ENCODE measurements at regions not wholly inside any gene's neighbourhood (a gene's known extent, or its start where the extent isn't known, plus 50 kb on each side); places are given as distances from the start of the nearest gene placed in this dataset.

GRCh38 chr2:209002054-209002453, 421.8 kb upstream of the MAP2 start:
- ChIA-PET POLR2A (ENCODE audit: partially characterized antibody) (no interaction called here), CTCF (ENCODE audit: partially characterized antibody) (interaction anchor here (0.8 kb wide), 1 partner anchor 21 kb away, joined by 3 read pairs; no protein-coding TSS in a partner anchor)
- no peak overlapping the region for H3K23ac ChIP-seq (ENCODE audit: insufficient read length)
- FAIRE-seq (no peak), DNase-seq (ENCODE audit: low read depth in 1 of 2, low spot score in 2 of 2) (no peak)
- no peak overlapping the region for H4K5ac ChIP-seq (ENCODE audit: insufficient read length, low read depth, low read length)
- H3K56ac ChIP-seq (replicated peaks; ENCODE audit: insufficient read length, low read depth, low read length): no peak overlapping the region
- no peak overlapping the region for H4K91ac ChIP-seq (replicated peaks; ENCODE audit: insufficient read length, low read length)
- no peak overlapping the region for H4K8ac ChIP-seq (ENCODE audit: extremely low read depth, insufficient read depth, low read length)
- no peak overlapping the region for H2BK5ac ChIP-seq (ENCODE audit: low read depth, low read length)
- H2AFZ ChIP-seq (ENCODE audit: low read length): no peak overlapping the region
- H2AK5ac ChIP-seq (ENCODE audit: low read depth, low read length): no peak overlapping the region
- H3K36me3 ChIP-seq (ENCODE audit: control insufficient read depth in 2 of 4, insufficient read depth in 4 of 4, low read length in 3 of 4): no peaks in the 10 kb centered on the region
- no peak overlapping the region for H3K4me2 ChIP-seq (ENCODE audit: insufficient read depth in 1 of 2, low read depth in 2 of 2, low read length in 2 of 2)
- 97% methylated on average over 1 of the region's 1 CpG; no CpG with 5 or more reads in 1 of the 2 experiments for WGBS, 2 experiments (ENCODE audit: extremely low coverage in 1 of 2, insufficient coverage in 1 of 2, insufficient read length in 1 of 2, insufficient replicate concordance in 2 of 2, low coverage in 1 of 2, low lambda C conversion rate in 2 of 2, missing lambda C conversion rate in 1 of 2)
- no peaks in the 10 kb centered on the region for H3K27me3 ChIP-seq (replicated peaks in 1 of 4; ENCODE audit: control insufficient read depth in 3 of 4, extremely low read depth in 1 of 4, insufficient read depth in 3 of 4, low read length in 3 of 4)
- no peak overlapping the region for H2BK15ac ChIP-seq (ENCODE audit: low read length)
- H3K9ac ChIP-seq (replicated peaks in 1 of 4; ENCODE audit: extremely low read depth in 1 of 4, low read depth in 3 of 4, low read length in 3 of 4): no peak overlapping the region
- H2BK12ac ChIP-seq (ENCODE audit: low read depth, low read length): no peak overlapping the region
- no peak overlapping the region for H2BK20ac ChIP-seq (ENCODE audit: low read length)
- no peak overlapping the region for H3K4ac ChIP-seq (replicated peaks; ENCODE audit: insufficient read length, low read depth, low read length)
- no peaks in the 10 kb centered on the region for H3K4me1 ChIP-seq (replicated peaks in 1 of 4; ENCODE audit: control insufficient read depth in 3 of 4, insufficient read depth in 4 of 4, low read length in 3 of 4)
- H3K79me1 ChIP-seq (ENCODE audit: low read depth, low read length): no peaks in the 10 kb centered on the region
- no peaks in the 10 kb centered on the region for H4K20me1 ChIP-seq (replicated peaks in 1 of 2; ENCODE audit: control insufficient read depth in 1 of 2, insufficient read depth in 2 of 2, low read length in 2 of 2)
- no peak for TF ChIP-seq RFX5 (IDR thresholded peaks at IDR 0.05; ENCODE audit: borderline replicate concordance, low read depth, low read length)
- no peak overlapping the region for H3K18ac ChIP-seq (ENCODE audit: extremely low read depth, low read length)
- no peak overlapping the region for H3K4me3 ChIP-seq (ENCODE audit: extremely low read depth in 1 of 4, insufficient read depth in 2 of 4, low read depth in 3 of 4, low read length in 4 of 4)
- no peak overlapping the region for H3K27ac ChIP-seq (ENCODE audit: low read depth, low read length)
- no peaks in the 10 kb centered on the region for H3K23me2 ChIP-seq (ENCODE audit: low read depth, low read length)
- H3K79me2 ChIP-seq (ENCODE audit: control insufficient read depth in 1 of 2, insufficient read depth in 2 of 2, low read length in 2 of 2): no peaks in the 10 kb centered on the region
- peaks cover 4 to 5% of the 10 kb centered on the region in 2 experiments; a peak in 1 of 4 replicates for H3K9me3 ChIP-seq (ENCODE audit: insufficient read depth in 2 of 2, low read depth in 1 of 2, low read length in 1 of 2)
- H3K14ac ChIP-seq (ENCODE audit: insufficient read length): no peak overlapping the region
- no peak overlapping the region for H2BK120ac ChIP-seq (replicated peaks; ENCODE audit: low read depth, low read length)
